H9 (cell line): ENCODE measurements at regions not wholly inside any gene's neighbourhood (a gene's known extent, or its start where the extent isn't known, plus 50 kb on each side); places are given as distances from the start of the nearest gene placed in this dataset.

Source experiments
- DNase-seq: peaks from one replicate; pipeline ENCODE4 v3.0.0-alpha.2; 2017
- H2AFZ ChIP-seq: one replicate; pipeline ENCODE4 v1.6.1; 2013; ENCODE audit warnings: mild to moderate bottlenecking, low read length, control low read depth, moderate library complexity
- H2AK5ac ChIP-seq: 2 replicates; pipeline ENCODE4 v1.6.1; 2013; ENCODE audit warnings: low read length, control low read depth, mixed read lengths; ENCODE audit not compliant: insufficient read length
- H2BK120ac ChIP-seq: one replicate; pipeline ENCODE4 v1.6.1; 2013; ENCODE audit warnings: low read depth, mild to moderate bottlenecking, low read length, control low read depth, inconsistent platforms; ENCODE audit not compliant: poor library complexity, severe bottlenecking
- H2BK12ac ChIP-seq: 2 replicates; pipeline ENCODE4 v1.6.1; 2013; ENCODE audit warnings: low read length, control low read depth, mixed read lengths, low read depth; ENCODE audit not compliant: insufficient read length
- H2BK15ac ChIP-seq: 2 replicates; pipeline ENCODE4 v1.6.1; 2013; ENCODE audit warnings: low read depth, low read length, control low read depth
- H2BK20ac ChIP-seq: one replicate; pipeline ENCODE4 v1.6.1; 2013; ENCODE audit warnings: low read depth, mild to moderate bottlenecking, low read length, control low read depth, inconsistent platforms; ENCODE audit not compliant: poor library complexity, severe bottlenecking
- H2BK5ac ChIP-seq: 2 replicates; pipeline ENCODE4 v1.6.1; 2013; ENCODE audit warnings: low read length, control low read depth, mixed read lengths; ENCODE audit not compliant: insufficient read length
- H3K14ac ChIP-seq: 2 replicates; pipeline ENCODE4 v1.6.1; 2013; ENCODE audit warnings: low read length, control low read depth; ENCODE audit not compliant: insufficient read depth
- H3K18ac ChIP-seq: 2 replicates; pipeline ENCODE4 v1.6.1; 2013; ENCODE audit warnings: low read depth, mild to moderate bottlenecking, mixed read lengths, low read length, control low read depth; ENCODE audit not compliant: insufficient read length
- H3K23ac ChIP-seq: 2 replicates; pipeline ENCODE4 v1.6.1; 2013; ENCODE audit warnings: low read length, control low read depth, mixed read lengths, low read depth; ENCODE audit not compliant: insufficient read length
- H3K23me2 ChIP-seq: 2 replicates; pipeline ENCODE4 v1.6.1; 2013; ENCODE audit warnings: low read depth, mild to moderate bottlenecking, mixed read lengths, low read length, control low read depth; ENCODE audit not compliant: insufficient read length, poor library complexity, severe bottlenecking
- H3K27ac ChIP-seq: 2 replicates; pipeline ENCODE4 v1.5.1; 2013; ENCODE audit warnings: low read length, control low read depth, mixed read lengths, low read depth; ENCODE audit not compliant: insufficient read length
- H3K27me3 ChIP-seq: 2 replicates; pipeline ENCODE4 v1.6.1; 2013; ENCODE audit warnings: low read length, control low read depth, inconsistent platforms; ENCODE audit not compliant: insufficient read depth
- H3K4ac ChIP-seq: 2 replicates; pipeline ENCODE4 v1.6.1; 2013; ENCODE audit warnings: low read depth, mild to moderate bottlenecking, control low read depth, inconsistent platforms, low read length, moderate library complexity
- H3K4me1 ChIP-seq: 2 replicates; pipeline ENCODE4 v1.6.1; 2013; ENCODE audit warnings: low read length, control low read depth, inconsistent platforms; ENCODE audit not compliant: insufficient read depth
- H3K4me2 ChIP-seq: 2 replicates; pipeline ENCODE4 v1.6.1; 2013; ENCODE audit warnings: low read length, control low read depth, mixed read lengths; ENCODE audit not compliant: insufficient read length, insufficient read depth
- H3K56ac ChIP-seq: 2 replicates; pipeline ENCODE4 v1.6.1; 2013; ENCODE audit warnings: low read depth, mild to moderate bottlenecking, mixed read lengths, low read length, control low read depth; ENCODE audit not compliant: insufficient read length
- H3K79me1 ChIP-seq: 2 replicates; pipeline ENCODE4 v1.6.1; 2013; ENCODE audit warnings: low read depth, mild to moderate bottlenecking, moderate library complexity, low read length, control low read depth, inconsistent platforms; ENCODE audit not compliant: insufficient read depth, poor library complexity, severe bottlenecking
- H3K79me2 ChIP-seq: 2 replicates; pipeline ENCODE4 v1.6.1; 2013; ENCODE audit warnings: low read length, control low read depth, inconsistent platforms; ENCODE audit not compliant: insufficient read depth
- H3K9ac ChIP-seq: 2 replicates; pipeline ENCODE4 v1.6.1; 2013; ENCODE audit warnings: low read length, control low read depth, mixed read lengths; ENCODE audit not compliant: insufficient read length; ENCODE audit errors: extremely low read depth
- H3K9me3 ChIP-seq: one replicate; pipeline ENCODE4 v1.6.1; 2013; ENCODE audit warnings: low read depth, low read length, inconsistent platforms; ENCODE audit not compliant: control insufficient read depth
- H3T11ph ChIP-seq: one replicate; pipeline ENCODE4 v1.6.1; 2013; ENCODE audit warnings: mild to moderate bottlenecking, low read length, control low read depth, inconsistent platforms
- H4K20me1 ChIP-seq: one replicate; pipeline ENCODE4 v1.6.1; 2013; ENCODE audit not compliant: control insufficient read depth, insufficient read length, insufficient read depth
- H4K5ac ChIP-seq: 2 replicates; pipeline ENCODE4 v1.6.1; 2013; ENCODE audit warnings: low read depth, mild to moderate bottlenecking, mixed read lengths, low read length, control low read depth; ENCODE audit not compliant: insufficient read length
- H4K8ac ChIP-seq: replicated peaks from 2 replicates; pipeline ENCODE4 v1.6.1; 2013; ENCODE audit warnings: low read length, control low read depth, mixed read lengths, low read depth; ENCODE audit not compliant: insufficient read length
- H4K91ac ChIP-seq: 2 replicates; pipeline ENCODE4 v1.6.1; 2013; ENCODE audit warnings: low read depth, mild to moderate bottlenecking, moderate library complexity, mixed read lengths, low read length, control low read depth; ENCODE audit not compliant: insufficient read length
- H3K27ac Mint-ChIP-seq, 3 experiments: 2 replicates in 2 of 3; 3 replicates in 1 of 3; pipeline ENCODE4 v1.8.0; 2020 to 2021; ENCODE audit warnings: mixed read lengths in 3 of 3, mild to moderate bottlenecking in 1 of 3, moderate library complexity in 1 of 3
- H3K27me3 Mint-ChIP-seq: 2 replicates; pipeline ENCODE4 v1.8.0; 2021; ENCODE audit warnings: low read depth, mild to moderate bottlenecking, moderate library complexity, mixed read lengths
- H3K36me3 Mint-ChIP-seq, 3 experiments: 2 replicates in 2 of 3; 3 replicates in 1 of 3; pipeline ENCODE4 v1.8.0; 2020 to 2021; ENCODE audit warnings: low read depth in 3 of 3, mixed read lengths in 3 of 3; ENCODE audit not compliant: insufficient read depth in 1 of 3
- H3K4me1 Mint-ChIP-seq, 2 experiments: 2 replicates each; pipeline ENCODE4 v1.8.0; 2020; ENCODE audit warnings: mixed read lengths in 2 of 2
- H3K4me3 Mint-ChIP-seq, 2 experiments: 2 replicates in 1 of 2; 3 replicates in 1 of 2; pipeline ENCODE4 v1.8.0; 2020 to 2021; ENCODE audit warnings: mild to moderate bottlenecking in 2 of 2, mixed read lengths in 2 of 2, moderate library complexity in 1 of 2
- H3K9me3 Mint-ChIP-seq, 2 experiments: 2 replicates in 1 of 2; 3 replicates in 1 of 2; pipeline ENCODE4 v1.8.0; 2020; ENCODE audit warnings: mild to moderate bottlenecking in 2 of 2, mixed read lengths in 2 of 2, moderate library complexity in 1 of 2
- WGBS: extraction: QIAGEN DNeasy Blood & Tissue Kit; methylation state at CpG from one replicate; pipeline ENCODE4 v1.1.7; 2013; ENCODE audit warnings: missing lambda C conversion rate, low lambda C conversion rate, mixed read lengths; ENCODE audit not compliant: insufficient read length; ENCODE audit errors: extremely low coverage; 5-methylcytosine and 5-hydroxymethylcytosine counted together
- TF ChIP-seq, protein P1 (sequence below): fragments of 200-600 bp; sonication (generic); conservative IDR thresholded peaks from 3 replicates; pipeline ENCODE4 v1.8.0; 2021; ENCODE audit warnings: antibody characterized with exemption, mild to moderate bottlenecking

DNA sequence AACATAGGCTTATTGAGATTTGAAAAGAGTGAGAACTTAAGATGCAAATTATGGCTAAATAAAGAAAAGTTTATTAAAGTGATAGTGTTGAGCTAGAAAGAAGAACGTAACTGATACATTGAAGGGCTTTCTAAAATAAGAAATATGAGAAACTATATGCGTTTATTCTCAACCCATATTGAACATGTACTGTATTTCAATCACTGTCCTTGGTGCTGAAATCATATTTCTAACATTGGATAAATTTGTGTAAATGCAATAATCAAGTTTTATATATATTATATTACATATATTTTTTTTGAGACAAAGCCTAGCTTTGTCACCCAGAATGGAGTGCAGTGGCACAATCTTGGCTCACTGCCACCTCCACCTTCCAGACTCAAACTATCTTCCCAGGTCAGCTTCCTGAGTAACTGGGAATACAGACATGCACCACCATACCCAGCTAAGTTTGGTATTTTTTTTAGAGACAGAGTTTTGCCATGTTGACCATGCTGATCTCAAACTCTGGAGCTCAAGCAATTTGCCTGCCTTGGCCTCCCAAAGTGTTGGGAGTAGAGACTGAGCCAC lies 1065.8 kb downstream of the REEP3 start:
- Histone ChIP-seq H3K23me2 (no peaks in the 10 kb centered on the region), H2BK20ac (no peak overlapping the region), H2AK5ac (no peak overlapping the region), H3T11ph (no peak overlapping the region), H3K4ac (no peak overlapping the region), H3K79me2 (no peaks in the 10 kb centered on the region), H3K56ac (no peak overlapping the region), H2BK15ac (no peak overlapping the region), H2BK12ac (no peak overlapping the region), H2BK120ac (no peak overlapping the region), H3K27ac (no peak overlapping the region), H3K14ac (no peak overlapping the region), H4K5ac (no peak overlapping the region), H3K4me2 (no peak overlapping the region), H2BK5ac (no peak overlapping the region), H4K91ac (no peak overlapping the region), H3K9me3 (no peaks in the 10 kb centered on the region), H3K23ac (no peak overlapping the region), H3K27me3 (no peaks in the 10 kb centered on the region), H3K79me1 (no peaks in the 10 kb centered on the region), H4K8ac (no peak overlapping the region), H3K18ac (no peak overlapping the region), H2AFZ (no peak overlapping the region), H4K20me1 (no peaks in the 10 kb centered on the region), H3K4me1 (no peaks in the 10 kb centered on the region), H3K9ac (no peak overlapping the region)
- DNase-seq, result no peak
- peaks cover 0 to 2% of the 10 kb centered on the region in 2 experiments; a peak in 2 of 5 replicates for H3K9me3 Mint-ChIP-seq
- H3K27ac Mint-ChIP-seq, result no peak overlapping the region
- no peaks in the 10 kb centered on the region for H3K27me3 Mint-ChIP-seq
- H3K36me3 Mint-ChIP-seq, result no peaks in the 10 kb centered on the region
- TF ChIP-seq, protein P1, sequence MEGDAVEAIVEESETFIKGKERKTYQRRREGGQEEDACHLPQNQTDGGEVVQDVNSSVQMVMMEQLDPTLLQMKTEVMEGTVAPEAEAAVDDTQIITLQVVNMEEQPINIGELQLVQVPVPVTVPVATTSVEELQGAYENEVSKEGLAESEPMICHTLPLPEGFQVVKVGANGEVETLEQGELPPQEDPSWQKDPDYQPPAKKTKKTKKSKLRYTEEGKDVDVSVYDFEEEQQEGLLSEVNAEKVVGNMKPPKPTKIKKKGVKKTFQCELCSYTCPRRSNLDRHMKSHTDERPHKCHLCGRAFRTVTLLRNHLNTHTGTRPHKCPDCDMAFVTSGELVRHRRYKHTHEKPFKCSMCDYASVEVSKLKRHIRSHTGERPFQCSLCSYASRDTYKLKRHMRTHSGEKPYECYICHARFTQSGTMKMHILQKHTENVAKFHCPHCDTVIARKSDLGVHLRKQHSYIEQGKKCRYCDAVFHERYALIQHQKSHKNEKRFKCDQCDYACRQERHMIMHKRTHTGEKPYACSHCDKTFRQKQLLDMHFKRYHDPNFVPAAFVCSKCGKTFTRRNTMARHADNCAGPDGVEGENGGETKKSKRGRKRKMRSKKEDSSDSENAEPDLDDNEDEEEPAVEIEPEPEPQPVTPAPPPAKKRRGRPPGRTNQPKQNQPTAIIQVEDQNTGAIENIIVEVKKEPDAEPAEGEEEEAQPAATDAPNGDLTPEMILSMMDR, result no peak
- H3K4me3 Mint-ChIP-seq, result no peak overlapping the region
- no peaks in the 10 kb centered on the region for H3K4me1 Mint-ChIP-seq
- no CpG with 5 or more reads among the region's 2 CpGs for WGBS
